GM12872 (cell line): ENCODE measurements at regions not wholly inside any gene's neighbourhood (a gene's known extent, or its start where the extent isn't known, plus 50 kb on each side); places are given as distances from the start of the nearest gene placed in this dataset.

Source experiments
- TF ChIP-seq, protein P1 (sequence below): IDR thresholded peaks from 3 replicates; pipeline ENCODE4 v1.5.1; 2011; ENCODE audit warnings: low read depth, mild to moderate bottlenecking, low read length, moderate library complexity; ENCODE audit not compliant: insufficient read depth

DNA sequence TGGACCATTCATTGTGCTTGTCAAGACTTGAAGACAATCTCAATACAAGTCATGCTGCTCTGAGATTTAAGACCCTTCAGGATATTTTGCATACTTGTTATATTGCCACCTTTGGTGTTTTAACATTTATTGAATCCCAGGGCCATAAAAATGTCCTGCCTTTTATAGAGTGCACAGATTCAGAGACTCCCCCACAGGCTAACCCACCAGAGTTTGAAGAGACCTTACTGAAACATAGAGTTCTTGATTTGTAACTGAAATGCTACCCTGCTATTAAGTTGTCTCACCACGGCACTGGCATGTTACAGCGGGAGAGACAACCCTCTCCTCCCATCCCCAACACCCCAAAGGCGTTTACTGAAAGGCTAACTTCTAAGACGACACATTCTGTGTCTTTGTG, 313.9 kb upstream of the USP24 start:
- TF ChIP-seq, protein P1, sequence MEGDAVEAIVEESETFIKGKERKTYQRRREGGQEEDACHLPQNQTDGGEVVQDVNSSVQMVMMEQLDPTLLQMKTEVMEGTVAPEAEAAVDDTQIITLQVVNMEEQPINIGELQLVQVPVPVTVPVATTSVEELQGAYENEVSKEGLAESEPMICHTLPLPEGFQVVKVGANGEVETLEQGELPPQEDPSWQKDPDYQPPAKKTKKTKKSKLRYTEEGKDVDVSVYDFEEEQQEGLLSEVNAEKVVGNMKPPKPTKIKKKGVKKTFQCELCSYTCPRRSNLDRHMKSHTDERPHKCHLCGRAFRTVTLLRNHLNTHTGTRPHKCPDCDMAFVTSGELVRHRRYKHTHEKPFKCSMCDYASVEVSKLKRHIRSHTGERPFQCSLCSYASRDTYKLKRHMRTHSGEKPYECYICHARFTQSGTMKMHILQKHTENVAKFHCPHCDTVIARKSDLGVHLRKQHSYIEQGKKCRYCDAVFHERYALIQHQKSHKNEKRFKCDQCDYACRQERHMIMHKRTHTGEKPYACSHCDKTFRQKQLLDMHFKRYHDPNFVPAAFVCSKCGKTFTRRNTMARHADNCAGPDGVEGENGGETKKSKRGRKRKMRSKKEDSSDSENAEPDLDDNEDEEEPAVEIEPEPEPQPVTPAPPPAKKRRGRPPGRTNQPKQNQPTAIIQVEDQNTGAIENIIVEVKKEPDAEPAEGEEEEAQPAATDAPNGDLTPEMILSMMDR: no peak

DNA sequence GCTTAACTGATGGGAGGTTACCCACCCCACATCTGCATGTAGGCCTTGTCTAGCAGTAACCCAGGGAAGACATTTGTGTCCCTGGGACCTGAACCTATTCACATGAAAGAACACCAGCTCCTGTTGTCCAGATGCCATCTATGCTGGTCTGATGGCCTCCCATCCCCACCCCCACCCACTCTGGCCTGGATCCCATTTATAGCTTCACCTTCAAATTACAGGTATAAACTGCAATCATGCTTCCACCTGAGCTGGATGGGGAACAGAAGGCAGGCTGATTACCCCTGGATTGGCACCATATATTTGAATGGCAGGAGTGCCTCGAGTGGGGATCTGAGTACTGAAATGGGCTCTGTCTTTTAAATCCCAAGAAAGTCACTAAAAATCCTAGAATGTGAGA, 312.7 kb upstream of the USP24 start:
- TF ChIP-seq, protein P1: no peak

DNA sequence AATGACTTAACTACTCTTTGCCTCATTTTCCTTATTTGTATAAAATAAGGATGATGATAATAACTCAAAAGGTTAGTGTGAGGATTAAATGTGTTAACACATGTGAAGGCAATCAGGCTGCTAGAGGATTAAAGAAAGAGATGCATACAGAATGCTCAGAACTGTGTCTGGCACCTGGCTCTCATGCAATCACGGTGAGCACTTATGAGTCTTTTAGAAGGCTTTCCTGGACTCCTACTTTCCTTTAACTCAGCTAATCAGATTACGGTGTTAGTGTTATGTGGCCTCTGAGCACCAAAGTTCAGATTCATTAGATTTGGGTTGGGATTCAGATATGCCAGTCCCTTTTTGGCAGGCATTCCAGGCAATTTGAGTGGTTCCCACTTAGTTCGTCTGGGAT, 311.6 kb upstream of the USP24 start:
- TF ChIP-seq, protein P1: no peak

DNA sequence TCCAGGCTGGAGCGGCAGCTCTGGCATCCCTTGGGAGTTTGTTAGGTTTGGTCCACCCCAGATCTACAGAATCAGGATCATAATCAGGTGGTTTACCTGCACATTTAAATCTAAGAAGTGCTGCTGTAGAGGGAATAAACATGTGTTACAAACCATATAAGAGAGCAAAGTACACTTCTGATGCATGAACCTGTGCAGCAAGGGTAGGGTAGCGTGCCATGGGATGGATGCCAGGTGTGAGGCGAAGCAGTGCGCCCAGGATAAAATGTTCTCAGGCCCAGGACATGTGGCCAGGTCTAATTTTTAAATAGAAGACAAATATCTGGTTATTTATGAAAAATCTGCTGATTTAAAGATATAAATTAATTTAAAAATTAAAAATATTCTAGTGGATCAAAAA, 308.8 kb upstream of the USP24 start:
- TF ChIP-seq, protein P1: no peak

DNA sequence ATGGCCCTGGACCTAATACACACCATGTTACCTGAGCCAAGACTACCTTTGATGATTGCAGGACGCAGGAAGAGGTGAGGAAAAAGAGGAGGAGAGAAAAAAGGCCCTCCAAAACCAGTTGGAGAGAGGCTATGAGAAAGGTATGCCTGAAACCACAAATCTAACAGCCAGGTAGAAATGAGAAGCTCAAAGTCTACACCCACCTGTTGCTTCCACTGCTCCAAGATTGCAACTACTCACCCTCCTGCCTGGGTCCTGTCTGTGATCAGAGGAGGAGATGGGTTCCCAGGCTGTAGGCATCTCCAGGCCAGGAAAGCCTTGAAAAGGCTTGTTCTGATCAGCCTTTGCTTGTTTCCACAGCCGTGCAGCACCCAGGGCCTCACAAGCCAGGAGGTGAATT, 307.8 kb upstream of the USP24 start:
- TF ChIP-seq, protein P1: no peak

DNA sequence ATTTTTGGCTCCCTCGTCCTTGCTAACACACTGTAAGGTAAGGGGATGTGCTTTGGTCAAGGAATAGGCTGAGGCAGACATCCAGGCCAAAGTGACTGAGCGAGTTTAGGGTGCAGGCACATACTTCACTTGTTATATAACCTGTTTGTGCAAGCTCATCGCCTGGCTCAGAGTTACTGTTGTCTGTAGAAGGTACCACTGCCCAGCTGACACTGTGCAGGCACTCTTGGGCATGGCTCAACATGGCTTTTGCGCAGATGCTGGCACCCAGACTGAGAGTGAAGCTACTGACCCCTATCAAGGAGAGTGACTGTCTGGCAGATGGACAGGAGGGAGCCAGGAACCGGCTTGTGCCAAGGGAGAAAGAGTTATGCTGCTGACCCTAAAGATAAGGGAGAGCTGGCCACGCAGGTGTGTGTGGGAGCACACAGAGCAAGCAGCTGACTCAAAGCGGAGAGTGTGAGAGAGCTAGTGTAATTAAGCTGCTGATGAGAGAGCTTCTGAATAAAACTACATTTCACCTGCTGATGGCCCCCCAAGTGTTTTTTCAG, 307.3 kb upstream of the USP24 start:
- TF ChIP-seq, protein P1: no peak

DNA sequence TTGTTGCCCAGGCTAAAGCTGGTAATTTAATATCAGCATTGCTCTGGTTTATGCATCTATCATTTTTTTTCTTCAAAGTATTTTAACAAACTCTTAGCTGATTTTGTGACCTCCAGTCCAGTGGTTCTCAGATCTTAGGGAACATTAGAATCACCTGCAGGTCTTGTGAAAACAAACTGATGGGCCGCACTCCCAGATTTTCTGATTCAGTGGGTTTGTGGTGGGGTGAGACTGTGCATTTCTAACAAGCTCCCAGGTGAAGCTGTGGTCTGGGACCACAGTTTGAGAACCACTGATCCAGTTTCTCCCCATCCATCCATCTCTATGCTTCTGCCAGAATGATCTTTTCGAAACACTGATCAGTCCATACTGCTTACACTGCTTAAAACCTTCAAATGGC, 305.7 kb upstream of the USP24 start:
- TF ChIP-seq, protein P1: no peak
